Fibroblast of pulmonary artery (primary cell): ENCODE measurements at regions not wholly inside any gene's neighbourhood (a gene's known extent, or its start where the extent isn't known, plus 50 kb on each side); places are given as distances from the start of the nearest gene placed in this dataset.

Experiments used
- DNase-seq: peaks from one replicate; pipeline ENCODE4 v3.0.0-alpha.2; 2010; ENCODE audit warnings: low read depth
- H3K4me3 ChIP-seq: replicated peaks from 2 replicates; pipeline ENCODE4 v1.5.1; 2011; ENCODE audit warnings: low read depth, mild to moderate bottlenecking, control low read depth, low read length, moderate library complexity
- CTCF ChIP-seq: IDR thresholded peaks from 2 replicates; pipeline ENCODE4 v1.5.1; 2011; ENCODE audit warnings: mild to moderate bottlenecking, control low read depth, low read length, inconsistent platforms; ENCODE audit errors: missing control alignments

GRCh38 chr10:120355425-120355824 is 101.6 kb upstream of the PLPP4 start:
- DNase-seq, result no peak

GRCh38 chr10:120360571-120360970 is 96.5 kb upstream of the PLPP4 start:
- no peak for TF ChIP-seq CTCF
- H3K4me3 ChIP-seq, result no peak overlapping the region
- DNase-seq, result no peak

More at GRCh38 chr10:120355425-120355824, 101.6 kb upstream of the PLPP4 start:
- H3K4me3 ChIP-seq, result no peak overlapping the region
- no peak for TF ChIP-seq CTCF

GRCh38 chr10:120365872-120366271 is 91.2 kb upstream of the PLPP4 start:
- H3K4me3 ChIP-seq, result no peak overlapping the region
- peak; percentile 21 for DNase-seq
- no peak for TF ChIP-seq CTCF

- DNase-seq, result no peak
- TF ChIP-seq CTCF, result no peak
- no peak overlapping the region for H3K4me3 ChIP-seq
Observed at GRCh38 chr10:120367341-120367740, 89.7 kb upstream of the PLPP4 start.

- no peak for TF ChIP-seq CTCF
- no peak for DNase-seq
- no peak overlapping the region for H3K4me3 ChIP-seq
Observed at GRCh38 chr10:120368338-120368737, 88.7 kb upstream of the PLPP4 start.

- no peak overlapping the region for H3K4me3 ChIP-seq
- no peak for DNase-seq
- TF ChIP-seq CTCF, result no peak
Observed at GRCh38 chr10:120368927-120369326, 88.1 kb upstream of the PLPP4 start.

GRCh38 chr10:120369856-120370276 is 87.2 kb upstream of the PLPP4 start:
- DNase-seq, result no peak
- H3K4me3 ChIP-seq, result no peak overlapping the region
- no peak for TF ChIP-seq CTCF
